Mesenchymal stem cell (in vitro differentiated cells and primary cell): ENCODE measurements at regions not wholly inside any gene's neighbourhood (a gene's known extent, or its start where the extent isn't known, plus 50 kb on each side); places are given as distances from the start of the nearest gene placed in this dataset.
"Not testable (repeated sequence)": the region's sequence is repeated elsewhere in the genome, so short reads cannot be mapped to it uniquely, and the experiment has no call there.

Experiments used
- DNase-seq: peaks from one replicate; pipeline ENCODE4 v3.0.0-alpha.2; 2013
- H2AFZ ChIP-seq: one replicate; pipeline ENCODE4 v1.6.1; 2013; ENCODE audit warnings: low read depth, mild to moderate bottlenecking, control low read depth, inconsistent platforms, low read length, moderate library complexity
- H2AK5ac ChIP-seq: 2 replicates; pipeline ENCODE4 v1.6.1; 2013; ENCODE audit warnings: low read length, moderate library complexity, mild to moderate bottlenecking, inconsistent platforms; ENCODE audit not compliant: severe bottlenecking
- H2BK120ac ChIP-seq: one replicate; pipeline ENCODE4 v1.6.1; 2013; ENCODE audit warnings: low read depth, mild to moderate bottlenecking, inconsistent platforms, low read length, moderate library complexity
- H2BK12ac ChIP-seq, 2 experiments: one replicate each; pipeline ENCODE4 v1.6.1; 2013; ENCODE audit warnings: inconsistent platforms in 2 of 2, low read length in 2 of 2, mild to moderate bottlenecking in 2 of 2, moderate library complexity in 2 of 2, control low read depth in 1 of 2
- H2BK15ac ChIP-seq: one replicate; pipeline ENCODE4 v1.6.1; 2013; ENCODE audit warnings: mild to moderate bottlenecking, low read depth, inconsistent platforms; ENCODE audit not compliant: poor library complexity, severe bottlenecking
- H2BK5ac ChIP-seq: 2 replicates; pipeline ENCODE4 v1.6.1; 2013; ENCODE audit warnings: low read depth, mild to moderate bottlenecking, low read length, control low read depth, inconsistent platforms; ENCODE audit not compliant: poor library complexity, severe bottlenecking
- H3K14ac ChIP-seq, 2 experiments: one replicate each; pipeline ENCODE4 v1.6.1; 2013; ENCODE audit warnings: inconsistent platforms in 2 of 2, low read length in 2 of 2, control low read depth in 1 of 2, mild to moderate bottlenecking in 1 of 2, moderate library complexity in 1 of 2
- H3K18ac ChIP-seq, 2 experiments: one replicate each; pipeline ENCODE4 v1.6.1; 2013; ENCODE audit warnings: inconsistent platforms in 2 of 2, low read length in 2 of 2, control low read depth in 1 of 2, low read depth in 1 of 2, mild to moderate bottlenecking in 1 of 2
- H3K23ac ChIP-seq, 2 experiments: one replicate each; pipeline ENCODE4 v1.6.1; 2013; ENCODE audit warnings: inconsistent platforms in 2 of 2, low read length in 2 of 2, mild to moderate bottlenecking in 2 of 2, moderate library complexity in 2 of 2, control low read depth in 1 of 2
- H3K27ac ChIP-seq: 2 replicates; pipeline ENCODE4 v1.5.1; 2013; ENCODE audit warnings: mild to moderate bottlenecking, moderate library complexity, low read length, control low read depth, inconsistent platforms; ENCODE audit not compliant: poor library complexity, severe bottlenecking
- H3K27me3 ChIP-seq, 2 experiments: 2 replicates each; pipeline versions ENCODE4 v1.6.1 to v1.7.0; 2013; ENCODE audit warnings: low read length in 2 of 2, mild to moderate bottlenecking in 2 of 2, moderate library complexity in 2 of 2, control low read depth in 1 of 2, inconsistent platforms in 1 of 2; ENCODE audit not compliant: control insufficient read depth in 1 of 2, insufficient read depth in 1 of 2
- H3K36me3 ChIP-seq, 2 experiments: 2 replicates each; pipeline versions ENCODE4 v1.6.1 to v1.7.0; 2013; ENCODE audit warnings: low read length in 2 of 2, control low read depth in 1 of 2, inconsistent platforms in 1 of 2, low read depth in 1 of 2, mild to moderate bottlenecking in 1 of 2; ENCODE audit not compliant: insufficient read depth in 2 of 2, control insufficient read depth in 1 of 2
- H3K4ac ChIP-seq, 2 experiments: one replicate each; pipeline ENCODE4 v1.6.1; 2013; ENCODE audit warnings: inconsistent platforms in 2 of 2, low read length in 2 of 2, mild to moderate bottlenecking in 2 of 2, moderate library complexity in 2 of 2, control low read depth in 1 of 2, low read depth in 1 of 2
- H3K4me1 ChIP-seq: 2 replicates; pipeline ENCODE4 v1.6.1; 2013; ENCODE audit warnings: low read depth, low read length, control low read depth; ENCODE audit not compliant: control insufficient read depth, insufficient read depth
- H3K4me2 ChIP-seq: 2 replicates; pipeline ENCODE4 v1.6.1; 2013; ENCODE audit warnings: low read length, mild to moderate bottlenecking, inconsistent platforms; ENCODE audit not compliant: poor library complexity, severe bottlenecking
- H3K4me3 ChIP-seq, 2 experiments: 2 replicates each; pipeline versions ENCODE4 v1.5.1 to v1.7.0; 2013; ENCODE audit warnings: low read length in 2 of 2, mild to moderate bottlenecking in 2 of 2, control low read depth in 1 of 2, low read depth in 1 of 2; ENCODE audit not compliant: insufficient read depth in 1 of 2
- H3K79me1 ChIP-seq: replicated peaks from 2 replicates; pipeline ENCODE4 v1.6.1; 2013; ENCODE audit warnings: mild to moderate bottlenecking, control low read depth, low read length, inconsistent platforms; ENCODE audit not compliant: poor library complexity, severe bottlenecking
- H3K9ac ChIP-seq: 2 replicates; pipeline ENCODE4 v1.7.0; 2013; ENCODE audit warnings: mild to moderate bottlenecking, low read length, moderate library complexity
- H3K9me3 ChIP-seq: 2 replicates; pipeline ENCODE4 v1.7.0; 2013; ENCODE audit warnings: mild to moderate bottlenecking, low read length; ENCODE audit not compliant: control insufficient read depth
- H4K8ac ChIP-seq: one replicate; pipeline ENCODE4 v1.6.1; 2013; ENCODE audit warnings: inconsistent platforms, mild to moderate bottlenecking, low read length, moderate library complexity
- H4K91ac ChIP-seq: one replicate; pipeline ENCODE4 v1.6.1; 2013; ENCODE audit warnings: mild to moderate bottlenecking, low read length, inconsistent platforms
- WGBS: methylation state at CpG from one replicate; pipeline ENCODE4 v1.1.7; 2013; ENCODE audit warnings: mixed read lengths; 5-methylcytosine and 5-hydroxymethylcytosine counted together

DNA sequence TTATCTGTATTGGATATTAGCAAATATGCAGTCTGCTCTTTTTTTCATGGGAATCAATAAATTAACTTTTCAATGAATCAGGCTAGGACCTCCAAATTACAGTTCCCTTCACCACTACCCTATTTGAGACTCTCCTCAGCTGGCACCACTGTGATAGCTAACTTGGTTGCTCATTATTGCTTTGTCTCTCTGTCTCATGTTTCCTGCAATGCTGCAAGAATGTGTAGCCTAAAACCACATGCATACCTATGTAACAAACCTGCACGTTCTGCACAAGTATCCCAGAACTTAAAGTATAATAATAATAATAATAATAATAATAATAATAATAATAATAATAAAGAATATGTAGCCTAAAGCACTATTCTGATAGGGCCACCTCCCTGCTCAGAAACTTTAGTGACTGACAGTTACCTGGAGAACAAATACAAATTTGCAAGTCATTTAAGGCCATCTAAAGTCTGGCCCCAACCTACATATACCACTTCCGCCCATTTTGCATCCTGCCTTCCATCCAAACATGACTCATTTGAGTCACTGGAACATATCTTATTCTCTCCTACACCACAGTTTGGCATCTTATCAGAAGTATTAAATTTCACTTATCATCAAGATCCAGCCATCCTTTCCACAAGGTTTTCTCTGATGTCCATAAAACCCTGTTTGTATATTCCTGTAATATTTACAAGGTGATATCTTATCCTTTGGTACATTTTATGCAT is 215.1 kb downstream of the LRRK2 start:
- Histone ChIP-seq H2BK15ac (no peak overlapping the region), H3K14ac (no peak overlapping the region), H3K4me2 (no peak overlapping the region), H3K27me3 (no peaks in the 10 kb centered on the region), H3K9ac (no peak overlapping the region), H3K9me3 (no peaks in the 10 kb centered on the region), H4K8ac (no peak overlapping the region), H2BK12ac (no peak overlapping the region), H3K23ac (no peak overlapping the region), H3K18ac (no peak overlapping the region), H3K36me3 (no peaks in the 10 kb centered on the region), H2AK5ac (no peak overlapping the region), H3K4me3 (no peak overlapping the region), H2BK5ac (no peak overlapping the region), H2AFZ (no peak overlapping the region), H3K4ac (no peak overlapping the region), H4K91ac (no peak overlapping the region), H3K27ac (no peak overlapping the region), H3K79me1 (no peaks in the 10 kb centered on the region), H2BK120ac (no peak overlapping the region), H3K4me1 (no peaks in the 10 kb centered on the region)
- DNase-seq, result no peak
- WGBS, result 86% methylated on average over 1 of the region's 2 CpGs

DNA sequence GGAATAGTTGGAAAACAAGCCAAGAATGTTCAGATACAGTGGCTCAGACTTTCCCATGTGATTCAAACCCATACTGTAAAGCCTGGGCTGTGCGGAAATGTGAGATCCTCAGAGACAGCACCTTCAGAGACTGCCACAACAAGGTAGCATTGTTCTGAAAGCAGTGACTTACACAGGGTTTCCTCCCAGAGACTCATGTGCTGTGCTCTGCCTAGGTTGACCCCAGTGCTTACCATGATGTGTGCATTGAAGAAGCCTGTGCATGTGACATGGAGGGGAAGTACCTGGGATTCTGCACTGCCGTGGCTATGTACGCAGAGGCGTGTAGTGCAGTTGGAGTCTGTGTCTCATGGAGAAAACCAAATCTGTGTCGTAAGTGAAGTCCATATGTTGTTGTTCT is 219.4 kb downstream of the LRRK2 start:
- Histone ChIP-seq H2BK5ac (no peak overlapping the region), H3K18ac (no peak overlapping the region), H3K23ac (no peak overlapping the region), H3K4me1 (no peaks in the 10 kb centered on the region), H3K36me3 (no peaks in the 10 kb centered on the region), H3K9ac (no peak overlapping the region), H2BK15ac (no peak overlapping the region), H2AK5ac (no peak overlapping the region), H3K27ac (no peak overlapping the region), H3K4ac (no peak overlapping the region), H4K8ac (no peak overlapping the region), H3K4me2 (no peak overlapping the region), H3K14ac (no peak overlapping the region), H2BK120ac (no peak overlapping the region), H3K79me1 (no peaks in the 10 kb centered on the region), H4K91ac (no peak overlapping the region), H3K9me3 (no peaks in the 10 kb centered on the region), H2AFZ (no peak overlapping the region), H3K27me3 (no peaks in the 10 kb centered on the region), H2BK12ac (no peak overlapping the region), H3K4me3 (no peak overlapping the region)
- DNase-seq, result no peak
- WGBS, result 98% methylated on average over 4 of the region's 5 CpGs

DNA sequence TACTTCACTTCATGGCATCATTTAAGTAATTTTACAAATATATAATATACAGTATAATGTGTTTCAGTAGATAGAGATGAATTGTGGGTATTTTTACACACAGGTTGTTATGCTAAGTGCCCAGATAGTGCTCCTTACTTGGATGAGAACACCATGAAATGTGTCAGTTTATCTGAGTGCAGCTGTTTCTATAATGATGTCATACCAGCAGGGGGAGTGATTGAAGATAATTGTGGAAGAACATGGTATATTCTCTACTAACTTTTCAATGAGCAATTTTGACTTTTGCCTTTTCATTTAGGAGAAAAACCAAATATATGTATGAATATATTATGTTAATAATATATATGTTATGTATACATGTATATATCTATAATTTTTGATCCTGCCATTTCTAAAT is 221.6 kb downstream of the LRRK2 start:
- Histone ChIP-seq H4K91ac (no peak overlapping the region), H3K4me1 (no peaks in the 10 kb centered on the region), H2BK15ac (no peak overlapping the region), H3K27me3 (no peaks in the 10 kb centered on the region), H2AFZ (no peak overlapping the region), H3K9me3 (no peaks in the 10 kb centered on the region), H2BK5ac (no peak overlapping the region), H3K4me2 (no peak overlapping the region), H3K4me3 (no peak overlapping the region), H3K9ac (no peak overlapping the region), H3K23ac (no peak overlapping the region), H2AK5ac (no peak overlapping the region), H2BK120ac (no peak overlapping the region), H3K18ac (no peak overlapping the region), H3K79me1 (no peaks in the 10 kb centered on the region), H3K27ac (no peak overlapping the region), H2BK12ac (no peak overlapping the region), H3K36me3 (no peaks in the 10 kb centered on the region), H4K8ac (no peak overlapping the region), H3K14ac (no peak overlapping the region), H3K4ac (no peak overlapping the region)
- DNase-seq, result peak; percentile 1

DNA sequence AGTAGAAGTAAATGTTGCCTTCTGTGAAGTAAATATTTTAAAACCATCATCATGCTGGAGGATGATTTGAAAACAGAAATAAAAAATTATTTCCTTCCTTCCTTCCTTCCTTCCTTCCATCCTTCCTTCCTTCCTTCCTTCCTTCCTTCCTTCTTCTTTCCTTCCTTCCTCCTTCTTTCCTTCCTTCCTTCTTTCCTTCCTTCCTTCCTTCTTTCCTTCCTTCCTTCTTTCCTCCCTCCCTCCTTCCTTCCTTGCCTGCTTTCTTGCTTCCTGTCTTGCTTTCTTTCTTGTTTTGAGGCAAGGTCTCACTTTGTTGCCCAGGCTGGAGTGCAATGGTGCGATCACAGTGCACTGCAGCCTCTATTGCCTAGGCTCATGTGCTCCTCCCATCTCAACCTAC is 223.7 kb downstream of the LRRK2 start:
- not testable (repeated sequence) for H2BK120ac ChIP-seq, H2BK5ac ChIP-seq, H2BK15ac ChIP-seq, H4K91ac ChIP-seq, H3K4me2 ChIP-seq, H2BK12ac ChIP-seq, H3K36me3 ChIP-seq, H3K27me3 ChIP-seq, DNase-seq, H3K9me3 ChIP-seq, H3K4ac ChIP-seq, H3K9ac ChIP-seq, H3K4me1 ChIP-seq, H3K14ac ChIP-seq, H3K27ac ChIP-seq, H3K23ac ChIP-seq, H4K8ac ChIP-seq, H3K79me1 ChIP-seq, H3K4me3 ChIP-seq, H2AFZ ChIP-seq, H3K18ac ChIP-seq, H2AK5ac ChIP-seq
- WGBS, result 75% methylated on average over 1 of the region's 1 CpG
